Liver (tissue), 8 donors: ENCODE measurements at regions not wholly inside any gene's neighbourhood (a gene's known extent, or its start where the extent isn't known, plus 50 kb on each side); places are given as distances from the start of the nearest gene placed in this dataset.

Experiments
- DNase-seq: peaks from one replicate; pipeline ENCODE4 v3.0.0-alpha.2; 2017; ENCODE audit warnings: low spot score
- H3K27ac ChIP-seq, 2 donors: one replicate each; pipeline ENCODE4 v1.7.0; 2013; ENCODE audit warnings: inconsistent platforms in 2 of 2, low read length in 2 of 2, control low read depth in 1 of 2, low read depth in 1 of 2, mild to moderate bottlenecking in 1 of 2
- H3K27me3 ChIP-seq, 4 donors: one replicate each; pipeline versions ENCODE4 v1.6.1 to v1.7.0; 2013; ENCODE audit warnings: low read length in 3 of 4, inconsistent platforms in 1 of 4, mild to moderate bottlenecking in 1 of 4, moderate library complexity in 1 of 4; ENCODE audit not compliant: control insufficient read depth in 4 of 4, insufficient read depth in 4 of 4
- H3K36me3 ChIP-seq, 4 donors: one replicate each; pipeline versions ENCODE4 v1.6.1 to v1.7.0; 2013; ENCODE audit warnings: low read length in 3 of 4, mild to moderate bottlenecking in 3 of 4, low read depth in 1 of 4, moderate library complexity in 1 of 4; ENCODE audit not compliant: control insufficient read depth in 4 of 4, insufficient read depth in 3 of 4
- H3K4me1 ChIP-seq, 4 donors: one replicate each; pipeline versions ENCODE4 v1.6.1 to v1.7.0; 2013; ENCODE audit warnings: low read length in 3 of 4, mild to moderate bottlenecking in 3 of 4, moderate library complexity in 1 of 4; ENCODE audit not compliant: control insufficient read depth in 4 of 4, insufficient read depth in 4 of 4
- H3K4me3 ChIP-seq, 3 donors: one replicate each; pipeline versions ENCODE4 v1.6.1 to v1.7.0; 2013; ENCODE audit warnings: low read length in 3 of 3, control low read depth in 1 of 3, low read depth in 1 of 3, mild to moderate bottlenecking in 1 of 3
- H3K9ac ChIP-seq, 2 donors: one replicate each; pipeline ENCODE4 v1.7.0; 2013; ENCODE audit warnings: low read length in 2 of 2, mild to moderate bottlenecking in 2 of 2, moderate library complexity in 2 of 2, control low read depth in 1 of 2, low read depth in 1 of 2
- H3K9me3 ChIP-seq, 4 donors: one replicate each; pipeline versions ENCODE4 v1.6.1 to v1.7.0; 2013; ENCODE audit warnings: low read length in 3 of 4; ENCODE audit not compliant: control insufficient read depth in 4 of 4
- ATF3 ChIP-seq: IDR thresholded peaks from 2 replicates; pipeline ENCODE4 v1.6.1; 2016; ENCODE audit warnings: antibody characterized with exemption
- CTCF ChIP-seq: fragments of 150-350 bp; IDR thresholded peaks from 2 replicates; pipeline ENCODE4 v1.5.1; 2017; ENCODE audit warnings: improper control_type of control experiment, low read depth, low read length; ENCODE audit not compliant: missing input control
- EGR1 ChIP-seq, 2 donors: IDR thresholded peaks; 2 replicates each; pipeline ENCODE4 v1.6.1; 2016 to 2018; ENCODE audit warnings: antibody characterized with exemption in 2 of 2, low read depth in 2 of 2
- FOXA1 ChIP-seq: IDR thresholded peaks from 2 replicates; pipeline ENCODE4 v1.6.1; 2016; ENCODE audit warnings: antibody characterized with exemption
- FOXA2 ChIP-seq: IDR thresholded peaks from 2 replicates; pipeline ENCODE4 v1.6.1; 2016; ENCODE audit warnings: antibody characterized with exemption
- GABPA ChIP-seq, 2 donors: IDR thresholded peaks in 1 of 2; conservative IDR thresholded peaks in 1 of 2; 2 replicates each; pipeline ENCODE4 v1.6.1; 2016; ENCODE audit warnings: antibody characterized with exemption in 2 of 2, mild to moderate bottlenecking in 1 of 2, moderate library complexity in 1 of 2
- HNF4A ChIP-seq, 2 donors: conservative IDR thresholded peaks; 2 replicates each; pipeline ENCODE4 v1.6.1; 2016; ENCODE audit warnings: antibody characterized with exemption in 2 of 2, mild to moderate bottlenecking in 2 of 2
- HNF4G ChIP-seq: IDR thresholded peaks from 2 replicates; pipeline ENCODE4 v1.6.1; 2016; ENCODE audit warnings: antibody characterized with exemption
- JUND ChIP-seq, 2 donors: IDR thresholded peaks; 2 replicates each; pipeline ENCODE4 v1.6.1; 2016; ENCODE audit warnings: antibody characterized with exemption in 2 of 2
- MAX ChIP-seq: IDR thresholded peaks from 2 replicates; pipeline ENCODE4 v1.6.1; 2016; ENCODE audit warnings: antibody characterized with exemption
- NR2F2 ChIP-seq: IDR thresholded peaks from 2 replicates; pipeline ENCODE4 v1.6.1; 2016; ENCODE audit warnings: antibody characterized with exemption
- RAD21 ChIP-seq, 2 donors: IDR thresholded peaks; 2 replicates each; pipeline ENCODE4 v1.6.1; 2016; ENCODE audit warnings: antibody characterized with exemption in 2 of 2, mild to moderate bottlenecking in 2 of 2
- REST ChIP-seq: IDR thresholded peaks from 2 replicates; pipeline ENCODE4 v1.6.1; 2016; ENCODE audit warnings: antibody characterized with exemption, mild to moderate bottlenecking
- RXRA ChIP-seq, 2 donors: IDR thresholded peaks; 2 replicates each; pipeline ENCODE4 v1.6.1; 2017 to 2018; ENCODE audit warnings: antibody characterized with exemption in 2 of 2, mild to moderate bottlenecking in 1 of 2
- SP1 ChIP-seq: IDR thresholded peaks from 2 replicates; pipeline ENCODE4 v1.6.1; 2018; ENCODE audit warnings: antibody characterized with exemption, mild to moderate bottlenecking
- TAF1 ChIP-seq: conservative IDR thresholded peaks from 2 replicates; pipeline ENCODE4 v1.6.1; 2016; ENCODE audit warnings: antibody characterized with exemption, mild to moderate bottlenecking
- YY1 ChIP-seq: IDR thresholded peaks from 2 replicates; pipeline ENCODE4 v1.6.1; 2016; ENCODE audit warnings: antibody characterized with exemption, mild to moderate bottlenecking
- ZBTB33 ChIP-seq: IDR thresholded peaks from 2 replicates; pipeline ENCODE4 v1.6.1; 2016; ENCODE audit warnings: antibody characterized with exemption
- WGBS: extraction: QIAGEN DNeasy Blood & Tissue Kit; methylation state at CpG from one replicate; pipeline ENCODE4 v1.1.7; 2013; 5-methylcytosine and 5-hydroxymethylcytosine counted together
- donor health status: healthy.
- donor health status: healthy.
- donor health status: healthy.
- donor health status: healthy.
- donor health status: healthy.

GRCh38 chrX:98448524-98448923, 1564.8 kb downstream of the RPA4 start:
- H3K27me3 ChIP-seq, result no peaks in the 10 kb centered on the region
- no peak for DNase-seq
- no peak overlapping the region for H3K27ac ChIP-seq
- peaks cover 0 to 2% (median 0%) of the 10 kb centered on the region in 4 donors for H3K9me3 ChIP-seq
- 79% methylated on average over 4 of the region's 4 CpGs for WGBS
- no peak overlapping the region for H3K4me3 ChIP-seq
- no peak overlapping the region for H3K9ac ChIP-seq
- TF ChIP-seq ZBTB33 (no peak), RAD21 (IDR thresholded peaks at IDR 0.05) (no peak), TAF1 (no peak), MAX (no peak), YY1 (no peak), JUND (IDR thresholded peaks at IDR 0.05) (no peak), SP1 (no peak), REST (no peak), FOXA1 (no peak), GABPA (IDR thresholded peaks at IDR 0.05 in 1 of 2, conservative IDR thresholded peaks at IDR 0.05 in 1 of 2) (no peak), ATF3 (no peak), CTCF (no peak), HNF4G (no peak), NR2F2 (no peak), FOXA2 (no peak), RXRA (IDR thresholded peaks at IDR 0.05) (no peak), HNF4A (conservative IDR thresholded peaks at IDR 0.05) (no peak), EGR1 (IDR thresholded peaks at IDR 0.05; ENCODE audit: low read depth in 2 of 2) (no peak)
- no peaks in the 10 kb centered on the region for H3K4me1 ChIP-seq
- no peaks in the 10 kb centered on the region for H3K36me3 ChIP-seq
